GM12874 (cell line): ENCODE measurements at regions not wholly inside any gene's neighbourhood (a gene's known extent, or its start where the extent isn't known, plus 50 kb on each side); places are given as distances from the start of the nearest gene placed in this dataset.

Experiments
- TF ChIP-seq, protein P1 (sequence below): IDR thresholded peaks from 2 replicates; pipeline ENCODE4 v1.5.1; 2011; ENCODE audit warnings: low read depth, mild to moderate bottlenecking, control low read depth, low read length, moderate library complexity; ENCODE audit not compliant: insufficient read depth

- TF ChIP-seq, protein P1, sequence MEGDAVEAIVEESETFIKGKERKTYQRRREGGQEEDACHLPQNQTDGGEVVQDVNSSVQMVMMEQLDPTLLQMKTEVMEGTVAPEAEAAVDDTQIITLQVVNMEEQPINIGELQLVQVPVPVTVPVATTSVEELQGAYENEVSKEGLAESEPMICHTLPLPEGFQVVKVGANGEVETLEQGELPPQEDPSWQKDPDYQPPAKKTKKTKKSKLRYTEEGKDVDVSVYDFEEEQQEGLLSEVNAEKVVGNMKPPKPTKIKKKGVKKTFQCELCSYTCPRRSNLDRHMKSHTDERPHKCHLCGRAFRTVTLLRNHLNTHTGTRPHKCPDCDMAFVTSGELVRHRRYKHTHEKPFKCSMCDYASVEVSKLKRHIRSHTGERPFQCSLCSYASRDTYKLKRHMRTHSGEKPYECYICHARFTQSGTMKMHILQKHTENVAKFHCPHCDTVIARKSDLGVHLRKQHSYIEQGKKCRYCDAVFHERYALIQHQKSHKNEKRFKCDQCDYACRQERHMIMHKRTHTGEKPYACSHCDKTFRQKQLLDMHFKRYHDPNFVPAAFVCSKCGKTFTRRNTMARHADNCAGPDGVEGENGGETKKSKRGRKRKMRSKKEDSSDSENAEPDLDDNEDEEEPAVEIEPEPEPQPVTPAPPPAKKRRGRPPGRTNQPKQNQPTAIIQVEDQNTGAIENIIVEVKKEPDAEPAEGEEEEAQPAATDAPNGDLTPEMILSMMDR: no peak
Measured at GRCh38 chr5:36397901-36398536, 96.3 kb upstream of the RANBP3L start.

- TF ChIP-seq, protein P1: no peak
Measured at GRCh38 chr5:36402512-36402906, 100.8 kb upstream of the RANBP3L start.

GRCh38 chr5:36403632-36404311 lies 102.1 kb upstream of the RANBP3L start:
- TF ChIP-seq, protein P1: no peak

DNA sequence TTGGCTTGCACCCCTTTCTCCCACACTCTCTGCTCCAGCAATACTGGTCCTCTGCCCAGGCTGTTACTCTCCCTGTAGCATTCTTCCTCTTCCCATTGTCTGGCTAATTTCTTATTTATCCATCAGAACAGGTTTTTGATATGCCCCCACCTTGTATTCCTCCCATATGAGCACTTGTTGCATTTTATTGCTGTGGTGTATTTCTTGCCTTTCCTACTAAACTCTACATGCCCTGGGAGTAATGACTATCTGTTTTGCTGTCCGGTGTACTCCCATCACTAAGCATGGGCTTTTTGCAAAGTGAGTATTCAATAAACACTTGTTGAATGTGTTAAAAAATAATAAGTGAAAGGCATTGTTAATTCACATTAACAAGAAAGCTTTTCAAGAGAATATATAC lies 104.3 kb upstream of the RANBP3L start:
- TF ChIP-seq, protein P1: no peak

- TF ChIP-seq, protein P1: no peak
Measured at GRCh38 chr5:36407396-36407795, 105.7 kb upstream of the RANBP3L start.

GRCh38 chr5:36414869-36415282 lies 113.2 kb upstream of the RANBP3L start:
- TF ChIP-seq, protein P1: no peak

GRCh38 chr5:36416605-36417004 lies 114.9 kb upstream of the RANBP3L start:
- TF ChIP-seq, protein P1: no peak
